ENCODE measurements at regions not wholly inside any gene's neighbourhood (a gene's known extent, or its start where the extent isn't known, plus 50 kb on each side); places are given as distances from the start of the nearest gene placed in this dataset.

DNA sequence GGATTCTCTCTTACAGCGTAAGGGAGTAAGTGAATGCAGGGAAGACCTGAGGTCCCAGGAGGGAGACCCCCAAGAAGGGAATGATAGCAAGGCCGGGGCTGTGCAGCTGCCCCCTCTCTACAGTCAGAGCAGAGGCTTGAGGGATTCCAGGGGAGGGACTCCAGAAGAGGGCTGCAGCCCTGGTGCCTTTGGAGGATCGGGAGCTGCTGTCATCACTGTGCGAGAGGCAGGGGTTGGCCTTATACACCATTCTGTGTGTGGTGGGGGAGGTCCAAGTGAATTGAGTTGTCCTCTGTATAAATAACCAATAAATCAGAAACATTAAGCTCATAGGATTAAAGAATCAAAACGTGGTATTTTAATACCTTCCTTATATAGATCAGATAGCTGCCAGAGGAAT lies 114.9 kb downstream of the GLI2 start:
- TF ChIP-seq, protein P1, sequence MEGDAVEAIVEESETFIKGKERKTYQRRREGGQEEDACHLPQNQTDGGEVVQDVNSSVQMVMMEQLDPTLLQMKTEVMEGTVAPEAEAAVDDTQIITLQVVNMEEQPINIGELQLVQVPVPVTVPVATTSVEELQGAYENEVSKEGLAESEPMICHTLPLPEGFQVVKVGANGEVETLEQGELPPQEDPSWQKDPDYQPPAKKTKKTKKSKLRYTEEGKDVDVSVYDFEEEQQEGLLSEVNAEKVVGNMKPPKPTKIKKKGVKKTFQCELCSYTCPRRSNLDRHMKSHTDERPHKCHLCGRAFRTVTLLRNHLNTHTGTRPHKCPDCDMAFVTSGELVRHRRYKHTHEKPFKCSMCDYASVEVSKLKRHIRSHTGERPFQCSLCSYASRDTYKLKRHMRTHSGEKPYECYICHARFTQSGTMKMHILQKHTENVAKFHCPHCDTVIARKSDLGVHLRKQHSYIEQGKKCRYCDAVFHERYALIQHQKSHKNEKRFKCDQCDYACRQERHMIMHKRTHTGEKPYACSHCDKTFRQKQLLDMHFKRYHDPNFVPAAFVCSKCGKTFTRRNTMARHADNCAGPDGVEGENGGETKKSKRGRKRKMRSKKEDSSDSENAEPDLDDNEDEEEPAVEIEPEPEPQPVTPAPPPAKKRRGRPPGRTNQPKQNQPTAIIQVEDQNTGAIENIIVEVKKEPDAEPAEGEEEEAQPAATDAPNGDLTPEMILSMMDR (conservative IDR thresholded peaks at IDR 0.05): no peak
- Histone ChIP-seq H3K27me3 (ENCODE audit: control insufficient read depth, insufficient read depth, low read length, poor library complexity, severe bottlenecking) (no peaks in the 10 kb centered on the region), H3K9me3 (ENCODE audit: control insufficient read depth, low read length) (peaks cover 3% of the 10 kb centered on the region), H3K36me3 (ENCODE audit: control insufficient read depth, insufficient read depth, low read length) (no peaks in the 10 kb centered on the region), H3K27ac (ENCODE audit: low read depth, low read length) (no peak overlapping the region), H3K9ac (ENCODE audit: extremely low read depth, low read length, poor library complexity, severe bottlenecking) (no peak overlapping the region), H3K4me3 (ENCODE audit: low read length) (no peak overlapping the region), H3K4me1 (ENCODE audit: control insufficient read depth, insufficient read depth, low read length) (no peaks in the 10 kb centered on the region)
- H3K36me3 Mint-ChIP-seq (ENCODE audit: low read depth): no peaks in the 10 kb centered on the region
- H3K9me3 Mint-ChIP-seq: no peaks in the 10 kb centered on the region
- no peak overlapping the region for H3K27ac Mint-ChIP-seq
- no peak overlapping the region for H3K4me3 Mint-ChIP-seq
- WGBS, 2 experiments (ENCODE audit: insufficient coverage in 1 of 2, insufficient read length in 1 of 2): 88% methylated on average over 5 of the region's 5 CpGs; no CpG with 5 or more reads in 1 of the 2 experiments
- no peak for DNase-seq
- no peaks in the 10 kb centered on the region for H3K27me3 Mint-ChIP-seq (ENCODE audit: insufficient read depth)
- no peaks in the 10 kb centered on the region for H3K4me1 Mint-ChIP-seq

DNA sequence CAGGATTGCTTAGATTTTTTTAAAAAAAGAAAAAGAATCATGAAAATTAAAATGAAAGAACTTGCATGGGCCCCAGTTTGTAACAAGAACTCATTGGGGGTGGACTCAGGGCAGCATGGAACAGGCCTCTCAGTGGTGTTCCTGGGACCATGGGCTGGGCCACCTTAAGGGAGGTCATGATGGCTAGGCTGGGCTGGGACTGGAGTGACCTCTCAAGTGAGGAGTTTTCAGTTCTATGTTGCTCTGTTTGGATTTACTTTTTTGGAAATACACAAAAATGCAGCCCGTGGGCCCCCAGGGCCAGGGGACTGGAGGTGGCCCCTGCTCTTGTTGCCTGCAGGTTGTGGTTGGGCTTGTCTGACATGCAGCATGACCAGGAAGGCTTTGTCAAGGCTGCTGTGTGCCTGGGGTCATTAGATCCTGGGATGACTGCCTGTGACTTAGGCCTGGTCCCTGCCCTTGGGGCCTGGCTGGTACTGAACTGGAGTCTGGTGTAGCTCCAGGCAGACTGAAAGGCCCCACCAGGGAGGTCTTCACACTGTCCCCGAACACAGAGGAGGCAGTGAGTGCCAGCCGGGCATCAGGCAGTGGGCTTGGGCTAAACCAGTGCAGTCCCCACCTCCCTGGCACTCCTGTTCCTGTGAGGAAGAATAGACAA lies 115.6 kb downstream of the GLI2 start:
- Mint-ChIP-seq H3K36me3 (ENCODE audit: low read depth) (no peaks in the 10 kb centered on the region), H3K27ac (no peak overlapping the region), H3K9me3 (no peaks in the 10 kb centered on the region), H3K27me3 (ENCODE audit: insufficient read depth) (no peaks in the 10 kb centered on the region), H3K4me3 (no peak overlapping the region), H3K4me1 (no peaks in the 10 kb centered on the region)
- DNase-seq: no peak
- no peaks in the 10 kb centered on the region for H3K36me3 ChIP-seq (ENCODE audit: control insufficient read depth, insufficient read depth, low read length)
- 92 to 96% methylated on average over 3 of the region's 3 CpGs for WGBS, 2 experiments (ENCODE audit: insufficient coverage in 1 of 2, insufficient read length in 1 of 2)
- H3K4me3 ChIP-seq (ENCODE audit: low read length): no peak overlapping the region
- TF ChIP-seq, protein P1 (conservative IDR thresholded peaks at IDR 0.05): no peak
- H3K9ac ChIP-seq (ENCODE audit: extremely low read depth, low read length, poor library complexity, severe bottlenecking): no peak overlapping the region
- no peaks in the 10 kb centered on the region for H3K4me1 ChIP-seq (ENCODE audit: control insufficient read depth, insufficient read depth, low read length)
- peaks cover 3% of the 10 kb centered on the region for H3K9me3 ChIP-seq (ENCODE audit: control insufficient read depth, low read length)
- no peaks in the 10 kb centered on the region for H3K27me3 ChIP-seq (ENCODE audit: control insufficient read depth, insufficient read depth, low read length, poor library complexity, severe bottlenecking)
- H3K27ac ChIP-seq (ENCODE audit: low read depth, low read length): no peak overlapping the region

DNA sequence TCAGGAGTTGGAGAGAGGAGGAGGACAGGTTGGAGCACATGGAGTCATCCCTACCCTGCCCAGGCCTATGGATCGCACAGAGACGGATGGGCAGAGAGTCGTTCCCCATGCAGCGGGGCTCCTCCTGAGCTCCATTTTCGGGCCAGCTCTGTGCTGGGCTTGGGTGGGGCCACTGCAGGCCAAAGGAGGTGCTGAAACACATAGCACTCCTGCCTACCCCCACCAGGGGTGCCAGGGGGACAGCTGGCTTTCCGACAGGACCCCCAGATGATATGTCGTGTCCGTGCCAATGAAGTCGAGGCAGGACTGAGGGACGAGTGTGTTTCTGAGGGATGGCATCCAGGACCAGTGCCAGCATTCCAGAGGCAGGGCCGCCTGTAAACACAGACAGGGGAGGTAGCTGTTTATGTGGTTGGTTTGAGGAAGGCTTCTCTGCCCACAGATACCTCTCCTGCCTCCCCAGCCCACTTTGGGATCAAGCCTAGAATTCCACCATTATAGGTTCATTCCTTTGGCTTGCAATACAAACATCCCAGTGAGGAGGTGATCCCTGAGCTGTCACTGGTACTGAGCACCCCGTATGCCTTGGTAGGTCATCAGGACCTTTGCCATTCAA lies 116.6 kb downstream of the GLI2 start:
- H3K9ac ChIP-seq (ENCODE audit: extremely low read depth, low read length, poor library complexity, severe bottlenecking): no peak overlapping the region
- no peak overlapping the region for H3K4me3 ChIP-seq (ENCODE audit: low read length)
- H3K27me3 ChIP-seq (ENCODE audit: control insufficient read depth, insufficient read depth, low read length, poor library complexity, severe bottlenecking): no peaks in the 10 kb centered on the region
- Mint-ChIP-seq H3K9me3 (no peaks in the 10 kb centered on the region), H3K27ac (no peak overlapping the region), H3K4me1 (peaks cover 5% of the 10 kb centered on the region), H3K27me3 (ENCODE audit: insufficient read depth) (no peaks in the 10 kb centered on the region), H3K4me3 (no peak overlapping the region), H3K36me3 (ENCODE audit: low read depth) (no peaks in the 10 kb centered on the region)
- 89 to 100% methylated on average over 2 to 12 of the region's 12 CpGs for WGBS, 2 experiments (ENCODE audit: insufficient coverage in 1 of 2, insufficient read length in 1 of 2)
- TF ChIP-seq, protein P1 (conservative IDR thresholded peaks at IDR 0.05): peak; percentile 22
- DNase-seq: no peak
- H3K9me3 ChIP-seq (ENCODE audit: control insufficient read depth, low read length): peaks cover 3% of the 10 kb centered on the region
- H3K36me3 ChIP-seq (ENCODE audit: control insufficient read depth, insufficient read depth, low read length): no peaks in the 10 kb centered on the region
- no peak overlapping the region for H3K27ac ChIP-seq (ENCODE audit: low read depth, low read length)
- no peaks in the 10 kb centered on the region for H3K4me1 ChIP-seq (ENCODE audit: control insufficient read depth, insufficient read depth, low read length)
